ENCODE measurements at regions not wholly inside any gene's neighbourhood (a gene's known extent, or its start where the extent isn't known, plus 50 kb on each side); places are given as distances from the start of the nearest gene placed in this dataset.
"Not testable (repeated sequence)": the region's sequence is repeated elsewhere in the genome, so short reads cannot be mapped to it uniquely, and the experiment has no call there.

DNA sequence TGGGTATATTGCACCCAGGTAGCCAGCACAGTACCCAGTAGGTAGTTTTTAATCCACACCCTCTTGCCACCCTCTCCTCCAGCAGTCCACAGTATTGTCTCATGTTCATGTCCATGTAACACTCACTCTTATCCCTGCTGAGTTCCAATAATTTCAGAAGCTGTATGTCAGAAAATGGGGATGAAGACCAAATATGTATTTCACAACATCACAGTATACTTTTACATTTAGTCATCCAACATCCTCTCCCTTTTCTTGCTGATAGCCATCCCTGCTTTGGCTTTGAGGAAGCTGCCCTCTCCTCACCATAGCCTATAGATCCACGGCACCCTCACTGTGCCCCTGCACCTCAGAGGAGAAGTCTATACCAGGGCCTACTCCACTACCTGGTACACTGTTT, 126.0 kb upstream of the LDB2 start:
- Histone ChIP-seq H3K4me1 (no peaks in the 10 kb centered on the region), H3K36me3 (ENCODE audit: control insufficient read depth, insufficient read depth, low read length) (no peaks in the 10 kb centered on the region), H3K9ac (no peak overlapping the region), H3K4me2 (ENCODE audit: low read length) (no peak overlapping the region), H3K4me3 (ENCODE audit: low read depth, low read length) (no peak overlapping the region), H3K27me3 (ENCODE audit: control insufficient read depth, insufficient read depth, low read length) (no peaks in the 10 kb centered on the region), H2AFZ (no peak overlapping the region), H3K79me2 (no peaks in the 10 kb centered on the region), H3K27ac (no peak overlapping the region), H3K9me3 (ENCODE audit: control insufficient read depth, low read length) (no peaks in the 10 kb centered on the region)
- TF ChIP-seq, protein P1, sequence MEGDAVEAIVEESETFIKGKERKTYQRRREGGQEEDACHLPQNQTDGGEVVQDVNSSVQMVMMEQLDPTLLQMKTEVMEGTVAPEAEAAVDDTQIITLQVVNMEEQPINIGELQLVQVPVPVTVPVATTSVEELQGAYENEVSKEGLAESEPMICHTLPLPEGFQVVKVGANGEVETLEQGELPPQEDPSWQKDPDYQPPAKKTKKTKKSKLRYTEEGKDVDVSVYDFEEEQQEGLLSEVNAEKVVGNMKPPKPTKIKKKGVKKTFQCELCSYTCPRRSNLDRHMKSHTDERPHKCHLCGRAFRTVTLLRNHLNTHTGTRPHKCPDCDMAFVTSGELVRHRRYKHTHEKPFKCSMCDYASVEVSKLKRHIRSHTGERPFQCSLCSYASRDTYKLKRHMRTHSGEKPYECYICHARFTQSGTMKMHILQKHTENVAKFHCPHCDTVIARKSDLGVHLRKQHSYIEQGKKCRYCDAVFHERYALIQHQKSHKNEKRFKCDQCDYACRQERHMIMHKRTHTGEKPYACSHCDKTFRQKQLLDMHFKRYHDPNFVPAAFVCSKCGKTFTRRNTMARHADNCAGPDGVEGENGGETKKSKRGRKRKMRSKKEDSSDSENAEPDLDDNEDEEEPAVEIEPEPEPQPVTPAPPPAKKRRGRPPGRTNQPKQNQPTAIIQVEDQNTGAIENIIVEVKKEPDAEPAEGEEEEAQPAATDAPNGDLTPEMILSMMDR (IDR thresholded peaks at IDR 0.05): no peak

- H3K36me3 ChIP-seq (ENCODE audit: control insufficient read depth, insufficient read depth, low read length): no peaks in the 10 kb centered on the region
- H3K27me3 ChIP-seq (ENCODE audit: control insufficient read depth, insufficient read depth, low read length): no peaks in the 10 kb centered on the region
- H3K4me1 ChIP-seq: no peaks in the 10 kb centered on the region
- no peaks in the 10 kb centered on the region for H3K9me3 ChIP-seq (ENCODE audit: control insufficient read depth, low read length)
- no peak overlapping the region for H2AFZ ChIP-seq
- no peak overlapping the region for H3K9ac ChIP-seq
- H3K4me2 ChIP-seq (ENCODE audit: low read length): no peak overlapping the region
- no peaks in the 10 kb centered on the region for H3K79me2 ChIP-seq
- TF ChIP-seq, protein P1 (IDR thresholded peaks at IDR 0.05): no peak
- no peak overlapping the region for H3K4me3 ChIP-seq (ENCODE audit: low read depth, low read length)
- H3K27ac ChIP-seq: no peak overlapping the region
Observed at GRCh38 chr4:17020901-17021300, 122.5 kb upstream of the LDB2 start.

- Histone ChIP-seq H3K27me3 (ENCODE audit: control insufficient read depth, insufficient read depth, low read length) (no peaks in the 10 kb centered on the region), H3K4me3 (ENCODE audit: low read depth, low read length) (no peak overlapping the region), H3K36me3 (ENCODE audit: control insufficient read depth, insufficient read depth, low read length) (no peaks in the 10 kb centered on the region), H3K9me3 (ENCODE audit: control insufficient read depth, low read length) (no peaks in the 10 kb centered on the region), H3K79me2 (no peaks in the 10 kb centered on the region), H3K4me1 (no peaks in the 10 kb centered on the region), H3K27ac (no peak overlapping the region), H2AFZ (no peak overlapping the region), H3K4me2 (ENCODE audit: low read length) (no peak overlapping the region), H3K9ac (no peak overlapping the region)
- TF ChIP-seq, protein P1 (IDR thresholded peaks at IDR 0.05): no peak
Observed at GRCh38 chr4:17020451-17020850, 122.0 kb upstream of the LDB2 start.

DNA sequence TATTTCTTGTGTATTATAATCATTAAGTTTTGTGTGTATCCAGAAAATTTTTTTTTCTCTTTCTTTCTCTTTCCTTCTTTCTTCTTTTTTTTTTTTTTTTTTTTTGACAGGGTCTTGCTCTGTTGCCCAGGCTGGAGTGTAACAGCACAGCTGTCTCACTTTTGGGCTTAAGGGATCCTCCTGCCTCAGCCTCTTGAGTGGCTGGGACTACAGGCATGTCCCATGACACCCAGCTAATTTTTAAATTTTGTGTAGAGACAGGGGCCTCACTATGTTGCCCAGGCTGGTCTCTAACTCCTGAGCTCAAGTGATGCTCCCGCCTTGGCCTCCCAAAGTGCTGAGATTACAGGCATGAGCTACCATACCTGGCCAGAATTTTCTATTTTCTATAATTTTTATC, 120.2 kb upstream of the LDB2 start:
- not testable (repeated sequence) for H3K9ac ChIP-seq; H3K27ac ChIP-seq; H3K27me3 ChIP-seq (ENCODE audit: control insufficient read depth, insufficient read depth, low read length); H3K9me3 ChIP-seq (ENCODE audit: control insufficient read depth, low read length); H3K4me3 ChIP-seq (ENCODE audit: low read depth, low read length); H3K4me1 ChIP-seq; H3K4me2 ChIP-seq (ENCODE audit: low read length); H2AFZ ChIP-seq; H3K36me3 ChIP-seq (ENCODE audit: control insufficient read depth, insufficient read depth, low read length); H3K79me2 ChIP-seq

DNA sequence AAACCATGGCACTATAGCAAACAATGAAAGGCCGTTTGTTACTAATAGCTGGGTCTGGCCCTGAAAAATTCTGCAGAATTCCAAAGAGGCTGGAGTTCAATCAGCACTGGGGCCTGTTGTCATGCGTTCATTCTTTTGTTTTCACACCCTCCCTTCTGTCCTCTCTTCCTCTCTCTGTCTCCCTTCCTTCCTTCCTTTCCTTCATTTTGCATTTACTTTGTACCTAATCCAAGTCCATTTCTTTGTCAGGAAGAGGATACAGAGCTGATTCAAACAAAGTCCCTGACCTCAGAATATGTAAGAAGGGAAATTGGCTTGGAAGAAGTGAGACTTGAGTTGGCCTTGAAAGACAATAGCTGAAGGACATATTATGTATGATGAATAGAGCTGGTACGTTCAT, 119.6 kb upstream of the LDB2 start:
- H3K4me3 ChIP-seq (ENCODE audit: low read depth, low read length): no peak overlapping the region
- no peak overlapping the region for H3K27ac ChIP-seq
- H3K9ac ChIP-seq: no peak overlapping the region
- no peaks in the 10 kb centered on the region for H3K27me3 ChIP-seq (ENCODE audit: control insufficient read depth, insufficient read depth, low read length)
- TF ChIP-seq, protein P1 (IDR thresholded peaks at IDR 0.05): no peak
- H3K36me3 ChIP-seq (ENCODE audit: control insufficient read depth, insufficient read depth, low read length): no peaks in the 10 kb centered on the region
- no peak overlapping the region for H2AFZ ChIP-seq
- no peaks in the 10 kb centered on the region for H3K79me2 ChIP-seq
- no peak overlapping the region for H3K4me2 ChIP-seq (ENCODE audit: low read length)
- H3K9me3 ChIP-seq (ENCODE audit: control insufficient read depth, low read length): no peaks in the 10 kb centered on the region
- no peaks in the 10 kb centered on the region for H3K4me1 ChIP-seq
